Activated T-helper 1 cell treated with anti-CD3 and anti-CD28 coated beads, Interleukin-12 subunit alpha, Interleukin-12 subunit beta, Interleukin-2, Interleukin-4 antibody, amounts not matched to agents 30 ng/mL and 10 ng/mL and 1 ng/mL, durations not matched to agents 14 hours and 24 hours and 36 hours (primary cell): ENCODE measurements at regions not wholly inside any gene's neighbourhood (a gene's known extent, or its start where the extent isn't known, plus 50 kb on each side); places are given as distances from the start of the nearest gene placed in this dataset.
"Not testable (repeated sequence)": the region's sequence is repeated elsewhere in the genome, so short reads cannot be mapped to it uniquely, and the experiment has no call there.

Experiments
- DNase-seq: peaks from one replicate; pipeline ENCODE4 v3.0.0; 2021; ENCODE audit warnings: low spot score
- H3K27ac Mint-ChIP-seq: one replicate; pipeline ENCODE4 v1.8.0; 2021; ENCODE audit warnings: mild to moderate bottlenecking, mixed read lengths
- H3K27me3 Mint-ChIP-seq: one replicate; pipeline ENCODE4 v1.8.0; 2022; ENCODE audit warnings: mild to moderate bottlenecking, moderate library complexity, mixed read lengths; ENCODE audit not compliant: insufficient read depth
- H3K36me3 Mint-ChIP-seq: one replicate; pipeline ENCODE4 v1.8.0; 2021; ENCODE audit warnings: low read depth, mixed read lengths
- H3K4me1 Mint-ChIP-seq: one replicate; pipeline ENCODE4 v1.8.0; 2021; ENCODE audit warnings: low read depth, mixed read lengths
- H3K4me3 Mint-ChIP-seq: one replicate; pipeline ENCODE4 v1.8.0; 2021; ENCODE audit warnings: mild to moderate bottlenecking, moderate library complexity, mixed read lengths
- H3K9me3 Mint-ChIP-seq: one replicate; pipeline ENCODE4 v1.8.0; 2021; ENCODE audit warnings: mixed read lengths
- intact Hi-C: fragments of 100-400 bp; cut with micrococcal nuclease; formaldehyde crosslinking; loops from one replicate; pipeline ENCODE4 v1.15.1; 2024

GRCh38 chrX:13472975-13473374 lies 96.4 kb upstream of the EGFL6 start:
- Mint-ChIP-seq H3K27ac (peak overlapping the region; percentile 92), H3K9me3 (no peaks in the 10 kb centered on the region), H3K27me3 (no peaks in the 10 kb centered on the region)

GRCh38 chrX:13471269-13471668 lies 98.1 kb upstream of the EGFL6 start:
- H3K27ac Mint-ChIP-seq: no peak overlapping the region
- H3K4me3 Mint-ChIP-seq: no peak overlapping the region
- H3K4me1 Mint-ChIP-seq: peaks cover 44% of the 10 kb centered on the region
- H3K36me3 Mint-ChIP-seq: peaks cover 6% of the 10 kb centered on the region
- intact Hi-C loops: loop anchor here (5.0 kb wide), 2 partner anchors 74 to 214 kb away; no protein-coding TSS in a partner anchor
- H3K9me3 Mint-ChIP-seq: no peaks in the 10 kb centered on the region
- no peaks in the 10 kb centered on the region for H3K27me3 Mint-ChIP-seq
- no peak for DNase-seq

More at GRCh38 chrX:13472975-13473374, 96.4 kb upstream of the EGFL6 start:
- Mint-ChIP-seq H3K36me3 (peaks cover 6% of the 10 kb centered on the region), H3K4me3 (peak overlapping the region; percentile 73), H3K4me1 (peaks cover 44% of the 10 kb centered on the region)
- intact Hi-C loops: loop anchor here (5.0 kb wide), 2 partner anchors 76 to 216 kb away; no protein-coding TSS in a partner anchor
- no peak for DNase-seq

DNA sequence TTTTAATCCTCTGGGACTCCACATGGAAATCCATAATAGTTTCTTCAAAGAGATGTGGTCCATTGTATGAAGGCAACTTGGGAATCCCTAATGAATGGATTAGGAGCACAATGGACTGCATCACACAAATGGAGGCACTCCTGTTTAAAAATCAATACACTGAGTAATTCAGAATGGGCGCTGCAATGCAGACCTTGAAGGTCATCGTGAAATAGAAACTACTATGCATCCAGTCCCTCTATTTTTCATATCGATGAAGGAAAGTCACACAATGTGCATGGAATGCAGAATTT lies 98.8 kb upstream of the EGFL6 start:
- no peak for DNase-seq
- no peaks in the 10 kb centered on the region for H3K27me3 Mint-ChIP-seq
- H3K4me1 Mint-ChIP-seq: peaks cover 44% of the 10 kb centered on the region
- H3K9me3 Mint-ChIP-seq: no peaks in the 10 kb centered on the region
- H3K4me3 Mint-ChIP-seq: no peak overlapping the region
- intact Hi-C loops: loop anchor here (5.0 kb wide), 2 partner anchors 73 to 213 kb away; no protein-coding TSS in a partner anchor
- peaks cover 6% of the 10 kb centered on the region for H3K36me3 Mint-ChIP-seq
- H3K27ac Mint-ChIP-seq: no peak overlapping the region

GRCh38 chrX:13469963-13470684 lies 99.3 kb upstream of the EGFL6 start:
- Mint-ChIP-seq H3K27me3 (no peaks in the 10 kb centered on the region), H3K36me3 (peaks cover 6% of the 10 kb centered on the region), H3K4me3 (no peak overlapping the region), H3K27ac (no peak overlapping the region), H3K4me1 (peaks cover 44% of the 10 kb centered on the region), H3K9me3 (no peaks in the 10 kb centered on the region)
- intact Hi-C loops: loop anchor here (5.0 kb wide), 2 partner anchors 73 to 213 kb away; no protein-coding TSS in a partner anchor
- no peak for DNase-seq

- intact Hi-C loops: no loop called here
- peaks cover 4% of the 10 kb centered on the region for H3K9me3 Mint-ChIP-seq
- H3K27ac Mint-ChIP-seq: no peak overlapping the region
- H3K27me3 Mint-ChIP-seq: no peaks in the 10 kb centered on the region
- no peak for DNase-seq
- H3K4me1 Mint-ChIP-seq: peaks cover 26% of the 10 kb centered on the region
- peaks cover 3% of the 10 kb centered on the region for H3K36me3 Mint-ChIP-seq
- H3K4me3 Mint-ChIP-seq: no peak overlapping the region
Observed at GRCh38 chrX:13468096-13468495, 101.3 kb upstream of the EGFL6 start.

- H3K27ac Mint-ChIP-seq: no peak overlapping the region
- peaks cover 10% of the 10 kb centered on the region for H3K9me3 Mint-ChIP-seq
- no peaks in the 10 kb centered on the region for H3K27me3 Mint-ChIP-seq
- intact Hi-C loops: no loop called here
- no peak overlapping the region for H3K4me3 Mint-ChIP-seq
- no peak for DNase-seq
- peaks cover 1% of the 10 kb centered on the region for H3K36me3 Mint-ChIP-seq
- H3K4me1 Mint-ChIP-seq: peaks cover 19% of the 10 kb centered on the region
Observed at GRCh38 chrX:13467243-13467642, 102.2 kb upstream of the EGFL6 start.

DNA sequence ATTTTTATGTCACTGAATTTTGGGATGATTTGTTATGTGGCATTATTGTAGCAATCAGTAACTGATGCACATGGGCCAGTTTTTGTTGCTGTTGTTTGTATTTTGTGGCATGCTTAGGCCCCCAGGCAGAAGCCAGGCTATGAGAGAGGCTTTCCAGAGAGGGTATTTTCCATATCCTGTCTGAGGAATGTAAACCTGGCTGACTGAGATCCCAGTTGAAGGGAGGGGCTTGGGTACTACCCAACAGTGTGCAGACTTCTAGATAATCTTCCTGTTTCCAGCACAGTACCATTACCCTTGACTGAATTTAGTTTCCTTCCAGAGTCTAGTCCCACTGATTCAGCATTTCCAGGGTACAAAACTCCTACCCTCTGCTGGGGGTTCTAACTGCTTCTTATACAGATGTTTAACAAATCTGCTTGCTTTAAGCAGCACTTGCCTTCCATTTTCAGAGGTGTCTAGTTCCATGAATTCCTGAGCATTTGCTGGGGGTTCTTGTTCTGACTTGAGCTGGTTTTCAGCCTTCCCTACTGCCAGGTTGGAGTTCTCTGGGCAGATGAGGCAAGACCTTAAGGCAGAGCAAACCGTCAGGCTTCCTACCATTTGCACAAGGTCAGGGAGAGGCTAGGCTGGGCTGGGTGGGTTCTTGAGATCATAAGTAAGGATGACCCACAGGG lies 104.7 kb upstream of the EGFL6 start:
- Mint-ChIP-seq H3K27ac (no peak overlapping the region), H3K9me3 (peaks cover 10% of the 10 kb centered on the region), H3K36me3 (no peaks in the 10 kb centered on the region), H3K4me3 (no peak overlapping the region), H3K4me1 (no peaks in the 10 kb centered on the region), H3K27me3 (no peaks in the 10 kb centered on the region)
- DNase-seq: no peak
- intact Hi-C loops: no loop called here

- Mint-ChIP-seq H3K27me3 (peaks cover 1% of the 10 kb centered on the region), H3K4me3 (no peak overlapping the region), H3K4me1 (no peaks in the 10 kb centered on the region), H3K27ac (no peak overlapping the region), H3K9me3 (peaks cover 10% of the 10 kb centered on the region), H3K36me3 (no peaks in the 10 kb centered on the region)
- DNase-seq: no peak
- intact Hi-C loops: no loop called here
Observed at GRCh38 chrX:13463608-13464007, 105.8 kb upstream of the EGFL6 start.

GRCh38 chrX:13452283-13452682 lies 117.1 kb upstream of the EGFL6 start:
- Mint-ChIP-seq H3K9me3 (peaks cover 7% of the 10 kb centered on the region), H3K4me1 (no peaks in the 10 kb centered on the region), H3K4me3 (no peak overlapping the region), H3K27ac (no peak overlapping the region), H3K36me3 (no peaks in the 10 kb centered on the region), H3K27me3 (no peaks in the 10 kb centered on the region)
- DNase-seq: no peak
- intact Hi-C loops: no loop called here

- H3K4me3 Mint-ChIP-seq: no peak overlapping the region
- no peaks in the 10 kb centered on the region for H3K27me3 Mint-ChIP-seq
- no peaks in the 10 kb centered on the region for H3K4me1 Mint-ChIP-seq
- H3K9me3 Mint-ChIP-seq: peaks cover 7% of the 10 kb centered on the region
- intact Hi-C loops: no loop called here
- H3K36me3 Mint-ChIP-seq: peaks cover 2% of the 10 kb centered on the region
- no peak overlapping the region for H3K27ac Mint-ChIP-seq
- no peak for DNase-seq
Observed at GRCh38 chrX:13449441-13449840, 120.0 kb upstream of the EGFL6 start.

DNA sequence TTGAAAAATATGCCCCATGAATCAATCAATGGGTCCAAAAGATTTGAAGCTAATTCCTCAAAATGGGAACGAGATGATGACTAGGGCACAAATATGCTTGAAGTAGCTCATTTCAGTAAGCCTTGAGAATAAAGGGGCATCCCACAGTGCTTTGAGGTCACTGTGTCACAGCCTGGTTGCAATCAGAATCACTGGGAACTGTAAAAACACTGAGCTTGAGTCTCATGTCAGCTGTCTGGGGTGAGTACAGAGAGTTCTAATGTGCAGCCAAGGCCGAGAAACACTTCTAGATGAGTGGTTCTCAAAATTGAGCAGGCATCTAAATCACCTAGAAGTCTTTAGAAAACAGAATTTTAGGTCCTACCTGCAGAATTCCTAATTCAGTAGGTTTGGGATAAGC lies 120.5 kb upstream of the EGFL6 start:
- Mint-ChIP-seq H3K36me3 (peaks cover 2% of the 10 kb centered on the region), H3K9me3 (peaks cover 7% of the 10 kb centered on the region), H3K4me1 (no peaks in the 10 kb centered on the region), H3K27me3 (no peaks in the 10 kb centered on the region), H3K4me3 (no peak overlapping the region), H3K27ac (no peak overlapping the region)
- DNase-seq: no peak
- intact Hi-C loops: no loop called here

GRCh38 chrX:13441608-13442007 lies 121.8 kb upstream of the ATXN3L start:
- H3K4me1 Mint-ChIP-seq, H3K27ac Mint-ChIP-seq, H3K9me3 Mint-ChIP-seq, intact Hi-C loops, H3K36me3 Mint-ChIP-seq, H3K4me3 Mint-ChIP-seq, H3K27me3 Mint-ChIP-seq, DNase-seq: not testable (repeated sequence)

- Mint-ChIP-seq H3K4me3 (no peak overlapping the region), H3K27me3 (no peaks in the 10 kb centered on the region)
- intact Hi-C loops: no loop called here
Observed at GRCh38 chrX:13440176-13440575, 120.3 kb upstream of the ATXN3L start.

More at GRCh38 chrX:13440176-13440575, 120.3 kb upstream of the ATXN3L start:
- DNase-seq: no peak
- H3K36me3 Mint-ChIP-seq: peaks cover 2% of the 10 kb centered on the region
- no peak overlapping the region for H3K27ac Mint-ChIP-seq
- peaks cover 8% of the 10 kb centered on the region for H3K4me1 Mint-ChIP-seq
- H3K9me3 Mint-ChIP-seq: no peaks in the 10 kb centered on the region
